ENCODE measurements at regions not wholly inside any gene's neighbourhood (a gene's known extent, or its start where the extent isn't known, plus 50 kb on each side); places are given as distances from the start of the nearest gene placed in this dataset.

DNA sequence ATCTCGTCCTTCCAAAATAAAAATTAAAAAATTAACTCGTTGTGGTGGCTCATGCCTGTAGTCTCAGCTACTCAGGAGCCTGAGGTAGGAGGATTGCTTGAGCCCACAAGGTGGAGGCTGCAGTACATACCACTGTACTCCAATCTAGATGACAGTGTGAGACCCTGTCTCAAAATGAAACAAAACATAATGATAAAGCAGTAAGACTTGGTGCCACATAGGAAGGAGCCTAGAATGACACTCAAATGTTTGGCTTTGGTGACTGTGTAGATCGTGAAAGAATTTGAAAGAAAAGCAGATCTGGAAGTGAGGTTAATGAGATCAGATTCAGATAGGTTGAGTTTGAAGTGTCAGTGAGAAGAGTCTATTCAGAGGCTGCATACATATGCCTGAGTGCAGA lies 150.1 kb upstream of the ATP2B1 start:
- no peak for TF ChIP-seq EZH2 (IDR thresholded peaks at IDR 0.05; ENCODE audit: borderline replicate concordance, low read length)
- TF ChIP-seq CTCF (conservative IDR thresholded peaks at IDR 0.05 in 1 of 2, IDR thresholded peaks at IDR 0.05 in 1 of 2; ENCODE audit: extremely low read depth in 1 of 2, insufficient read depth in 1 of 2, low read depth in 1 of 2, low read length in 2 of 2) = no peak
